ACC112 (cell line): ENCODE measurements at regions not wholly inside any gene's neighbourhood (a gene's known extent, or its start where the extent isn't known, plus 50 kb on each side); places are given as distances from the start of the nearest gene placed in this dataset.
"Not testable (repeated sequence)": the region's sequence is repeated elsewhere in the genome, so short reads cannot be mapped to it uniquely, and the experiment has no call there.

Source experiments
- H2AFZ ChIP-seq: fragments of 200-600 bp; sonication (generic); one replicate; pipeline ENCODE4 v1.6.0; 2017; ENCODE audit warnings: antibody characterized with exemption, low read length; ENCODE audit not compliant: unreplicated experiment
- H3K27ac ChIP-seq: fragments of 200-600 bp; sonication (generic); 2 replicates; pipeline ENCODE4 v1.5.1; 2014; ENCODE audit warnings: low read depth, mild to moderate bottlenecking, antibody characterized with exemption, low read length, moderate library complexity
- H3K27me3 ChIP-seq: fragments of 200-600 bp; sonication (generic); 2 replicates; pipeline ENCODE4 v1.6.1; 2014; ENCODE audit warnings: mild to moderate bottlenecking, antibody characterized with exemption, low read length, moderate library complexity, mixed read lengths; ENCODE audit not compliant: insufficient read depth
- H3K36me3 ChIP-seq: fragments of 200-600 bp; sonication (generic); 2 replicates; pipeline ENCODE4 v1.6.1; 2016; ENCODE audit warnings: mild to moderate bottlenecking, antibody characterized with exemption, low read length, moderate library complexity, mixed read lengths; ENCODE audit not compliant: insufficient read depth
- H3K4me1 ChIP-seq: fragments of 200-600 bp; sonication (generic); one replicate; pipeline ENCODE4 v1.6.1; 2016; ENCODE audit warnings: low read length, mixed read lengths; ENCODE audit not compliant: insufficient read depth, unreplicated experiment, control insufficient read depth
- H3K4me3 ChIP-seq: fragments of 200-600 bp; sonication (generic); 2 replicates; pipeline ENCODE4 v1.5.1; 2014; ENCODE audit warnings: mild to moderate bottlenecking, low read depth, low read length
- H3K79me2 ChIP-seq: fragments of 200-600 bp; sonication (generic); one replicate; pipeline ENCODE4 v1.6.0; 2016; ENCODE audit warnings: low read length; ENCODE audit not compliant: control insufficient read depth, unreplicated experiment, insufficient read depth

- Histone ChIP-seq H3K4me1 (no peaks in the 10 kb centered on the region), H3K79me2 (no peaks in the 10 kb centered on the region), H3K4me3 (no peak overlapping the region), H3K27ac (no peak overlapping the region), H2AFZ (no peak overlapping the region), H3K27me3 (no peaks in the 10 kb centered on the region), H3K36me3 (no peaks in the 10 kb centered on the region)
Measured at GRCh38 chr2:193377789-193378188, 1183.1 kb upstream of the TMEFF2 start.

DNA sequence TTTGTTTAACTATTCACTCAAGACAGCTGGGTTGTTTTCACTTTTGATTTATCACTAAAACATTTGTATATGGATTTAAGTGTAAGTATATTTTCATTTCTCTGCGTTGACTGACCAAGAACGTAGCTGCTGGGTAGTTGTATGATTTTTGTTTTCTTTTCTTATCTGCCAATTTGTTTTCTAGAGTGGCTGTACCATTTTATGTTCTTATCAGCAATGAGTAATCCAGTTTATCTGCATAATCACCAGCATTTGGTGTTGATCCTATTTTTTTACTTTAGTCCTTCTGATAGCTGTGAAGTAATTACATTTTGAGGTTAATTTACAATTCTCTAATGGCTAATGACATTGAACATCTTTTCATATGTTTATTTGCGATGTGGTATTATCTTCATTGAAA is 1178.4 kb upstream of the TMEFF2 start:
- Histone ChIP-seq H3K79me2 (no peaks in the 10 kb centered on the region), H2AFZ (no peak overlapping the region), H3K4me1 (no peaks in the 10 kb centered on the region), H3K27ac (no peak overlapping the region), H3K4me3 (no peak overlapping the region), H3K36me3 (no peaks in the 10 kb centered on the region), H3K27me3 (no peaks in the 10 kb centered on the region)

DNA sequence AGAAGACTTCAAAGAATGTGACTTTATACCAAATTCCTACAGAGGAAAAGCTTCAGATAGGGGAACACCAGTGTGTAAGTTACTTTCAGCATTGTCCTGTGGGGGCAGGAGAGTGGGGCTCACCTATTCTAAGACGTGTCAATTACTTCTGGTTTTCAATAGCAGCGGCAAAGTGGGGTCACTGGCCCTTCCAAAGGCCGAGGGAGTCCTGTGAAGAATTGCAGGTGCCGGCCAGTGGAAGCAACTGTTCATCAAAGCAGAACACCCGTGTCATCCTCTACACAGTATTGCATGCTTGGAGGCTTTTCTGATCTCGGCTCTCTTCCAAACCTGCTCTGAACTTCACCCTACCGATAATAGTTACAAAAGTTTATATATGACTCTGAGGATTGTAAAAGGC is 1176.5 kb upstream of the TMEFF2 start:
- no peak overlapping the region for H3K27ac ChIP-seq
- H3K79me2 ChIP-seq = no peaks in the 10 kb centered on the region
- H3K4me1 ChIP-seq = no peaks in the 10 kb centered on the region
- no peak overlapping the region for H3K4me3 ChIP-seq
- H3K36me3 ChIP-seq = no peaks in the 10 kb centered on the region
- H2AFZ ChIP-seq = no peak overlapping the region
- H3K27me3 ChIP-seq = no peaks in the 10 kb centered on the region

- Histone ChIP-seq H3K4me1 (no peaks in the 10 kb centered on the region), H3K27ac (no peak overlapping the region), H3K79me2 (no peaks in the 10 kb centered on the region), H2AFZ (no peak overlapping the region), H3K4me3 (no peak overlapping the region), H3K27me3 (no peaks in the 10 kb centered on the region), H3K36me3 (no peaks in the 10 kb centered on the region)
Measured at GRCh38 chr2:193368615-193369014, 1173.9 kb upstream of the TMEFF2 start.

DNA sequence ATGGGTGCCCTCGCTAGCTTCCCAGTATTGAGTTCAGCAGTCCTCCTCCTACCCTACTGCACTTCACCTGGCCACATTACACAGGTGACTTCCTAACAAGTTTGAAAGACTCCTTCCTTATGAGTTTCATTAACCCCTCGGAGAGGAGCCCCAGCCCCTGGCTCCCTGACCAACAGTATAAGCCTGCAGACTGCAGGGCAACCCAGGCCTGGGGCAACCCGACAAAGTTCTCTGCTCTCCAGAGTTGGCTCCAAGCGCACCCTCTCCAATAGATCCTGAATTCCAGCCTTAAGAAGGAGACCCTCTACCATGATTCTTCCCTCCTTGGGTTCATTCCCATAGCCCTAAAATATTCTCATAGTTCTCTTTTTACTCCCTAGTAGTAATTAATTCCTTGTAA is 1162.8 kb upstream of the TMEFF2 start:
- no peaks in the 10 kb centered on the region for H3K79me2 ChIP-seq
- no peak overlapping the region for H2AFZ ChIP-seq
- no peaks in the 10 kb centered on the region for H3K36me3 ChIP-seq
- H3K27me3 ChIP-seq = no peaks in the 10 kb centered on the region
- no peaks in the 10 kb centered on the region for H3K4me1 ChIP-seq
- H3K27ac ChIP-seq = no peak overlapping the region
- H3K4me3 ChIP-seq = no peak overlapping the region

- not testable (repeated sequence) for H3K27me3 ChIP-seq, H2AFZ ChIP-seq, H3K4me1 ChIP-seq
Measured at GRCh38 chr2:193352665-193353242, 1158.0 kb upstream of the TMEFF2 start.

GRCh38 chr2:193350509-193350908 is 1155.8 kb upstream of the TMEFF2 start:
- Histone ChIP-seq H3K4me1 (no peaks in the 10 kb centered on the region), H3K27ac (no peak overlapping the region), H3K4me3 (no peak overlapping the region), H3K27me3 (no peaks in the 10 kb centered on the region), H3K36me3 (no peaks in the 10 kb centered on the region), H3K79me2 (no peaks in the 10 kb centered on the region), H2AFZ (peak overlapping the region; percentile 5)

More at GRCh38 chr2:193352665-193353242, 1158.0 kb upstream of the TMEFF2 start:
- H3K79me2 ChIP-seq, H3K4me3 ChIP-seq, H3K36me3 ChIP-seq, H3K27ac ChIP-seq: not testable (repeated sequence)

DNA sequence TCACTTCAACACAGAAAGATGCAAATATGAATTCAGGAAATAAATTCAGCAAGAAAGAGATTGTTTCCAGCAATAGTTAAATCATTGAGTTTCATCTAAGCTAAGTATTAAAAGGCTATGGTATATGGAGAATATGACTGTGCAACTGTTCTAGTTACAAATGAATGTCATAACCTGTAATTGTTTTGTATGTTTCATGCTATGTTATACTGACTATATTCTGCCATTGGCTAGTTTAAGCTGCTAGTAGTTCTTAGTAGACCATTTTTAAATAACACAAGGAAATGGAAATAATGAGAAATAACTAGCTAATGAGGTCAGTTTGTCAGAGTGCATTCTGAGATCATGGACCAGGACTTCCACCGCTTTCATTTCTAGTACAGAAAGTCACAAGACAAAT is 1154.9 kb upstream of the TMEFF2 start:
- Histone ChIP-seq H3K4me1 (no peaks in the 10 kb centered on the region), H3K27me3 (no peaks in the 10 kb centered on the region), H3K27ac (no peak overlapping the region), H3K79me2 (no peaks in the 10 kb centered on the region), H2AFZ (peak overlapping the region; percentile 15), H3K4me3 (no peak overlapping the region), H3K36me3 (no peaks in the 10 kb centered on the region)

- H3K36me3 ChIP-seq = no peaks in the 10 kb centered on the region
- H2AFZ ChIP-seq = peak overlapping the region; percentile 96
Measured at GRCh38 chr2:193348055-193348454, 1153.3 kb upstream of the TMEFF2 start.

DNA sequence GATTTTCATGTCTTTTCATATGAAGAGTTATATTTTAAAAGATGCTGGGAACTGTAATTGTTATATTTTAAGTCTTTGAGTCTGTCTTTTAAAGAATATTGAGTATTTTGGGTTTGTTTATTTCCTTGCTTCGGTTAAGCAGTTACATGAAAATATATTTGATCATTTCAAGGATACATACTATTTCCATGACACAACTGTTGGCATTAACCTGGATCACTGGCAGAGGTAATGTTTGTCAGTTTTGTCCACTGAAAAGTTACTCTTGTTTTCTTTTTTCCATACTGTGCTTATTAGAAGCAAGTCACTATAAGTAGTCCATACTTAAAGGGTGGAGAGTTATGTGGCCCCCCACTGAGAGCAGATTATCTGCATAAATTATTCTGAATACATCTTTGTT is 1142.0 kb upstream of the TMEFF2 start:
- no peaks in the 10 kb centered on the region for H3K79me2 ChIP-seq
- no peaks in the 10 kb centered on the region for H3K27me3 ChIP-seq
- H2AFZ ChIP-seq = no peak overlapping the region
- H3K4me3 ChIP-seq = no peak overlapping the region
- no peaks in the 10 kb centered on the region for H3K36me3 ChIP-seq
- peaks cover 7% of the 10 kb centered on the region for H3K4me1 ChIP-seq
- no peak overlapping the region for H3K27ac ChIP-seq

More at GRCh38 chr2:193348055-193348454, 1153.3 kb upstream of the TMEFF2 start:
- no peaks in the 10 kb centered on the region for H3K27me3 ChIP-seq
- no peaks in the 10 kb centered on the region for H3K4me1 ChIP-seq
- H3K79me2 ChIP-seq = no peaks in the 10 kb centered on the region
- peak overlapping the region; percentile 71 for H3K4me3 ChIP-seq
- no peak overlapping the region for H3K27ac ChIP-seq

- Histone ChIP-seq H3K4me1 (peaks cover 7% of the 10 kb centered on the region), H2AFZ (no peak overlapping the region), H3K79me2 (no peaks in the 10 kb centered on the region), H3K27me3 (no peaks in the 10 kb centered on the region), H3K27ac (no peak overlapping the region), H3K4me3 (no peak overlapping the region), H3K36me3 (no peaks in the 10 kb centered on the region)
Measured at GRCh38 chr2:193334401-193334800, 1139.7 kb upstream of the TMEFF2 start.
